Tibial nerve (tissue), 4 donors: ENCODE measurements at regions not wholly inside any gene's neighbourhood (a gene's known extent, or its start where the extent isn't known, plus 50 kb on each side); places are given as distances from the start of the nearest gene placed in this dataset.

ENCODE experiments used
- EP300 ChIP-seq, 2 donors: sonication (generic); formaldehyde crosslinking; IDR thresholded peaks; one replicate each; pipeline ENCODE4 v1.6.1; 2017; ENCODE audit warnings: antibody characterized with exemption in 2 of 2, mild to moderate bottlenecking in 1 of 2
- POLR2A ChIP-seq, 2 donors: fragments of 450-650 bp; IDR thresholded peaks; one replicate each; pipeline ENCODE4 v1.6.1; 2017; ENCODE audit warnings: antibody characterized with exemption in 2 of 2, mild to moderate bottlenecking in 2 of 2, moderate library complexity in 2 of 2
- TF ChIP-seq, protein P1 (sequence below), 5 experiments: fragments of 200-600 bp in 3 of 5; fragments of 450-650 bp in 2 of 5; sonication (generic) in 3 of 5; IDR thresholded peaks; one replicate each; pipeline ENCODE4 v1.5.1; 2016 to 2019; ENCODE audit warnings: antibody characterized with exemption in 5 of 5, mild to moderate bottlenecking in 3 of 5, moderate library complexity in 2 of 5

GRCh38 chr2:9708683-9709538 lies 78.1 kb upstream of the YWHAQ start:
- TF ChIP-seq, protein P1, sequence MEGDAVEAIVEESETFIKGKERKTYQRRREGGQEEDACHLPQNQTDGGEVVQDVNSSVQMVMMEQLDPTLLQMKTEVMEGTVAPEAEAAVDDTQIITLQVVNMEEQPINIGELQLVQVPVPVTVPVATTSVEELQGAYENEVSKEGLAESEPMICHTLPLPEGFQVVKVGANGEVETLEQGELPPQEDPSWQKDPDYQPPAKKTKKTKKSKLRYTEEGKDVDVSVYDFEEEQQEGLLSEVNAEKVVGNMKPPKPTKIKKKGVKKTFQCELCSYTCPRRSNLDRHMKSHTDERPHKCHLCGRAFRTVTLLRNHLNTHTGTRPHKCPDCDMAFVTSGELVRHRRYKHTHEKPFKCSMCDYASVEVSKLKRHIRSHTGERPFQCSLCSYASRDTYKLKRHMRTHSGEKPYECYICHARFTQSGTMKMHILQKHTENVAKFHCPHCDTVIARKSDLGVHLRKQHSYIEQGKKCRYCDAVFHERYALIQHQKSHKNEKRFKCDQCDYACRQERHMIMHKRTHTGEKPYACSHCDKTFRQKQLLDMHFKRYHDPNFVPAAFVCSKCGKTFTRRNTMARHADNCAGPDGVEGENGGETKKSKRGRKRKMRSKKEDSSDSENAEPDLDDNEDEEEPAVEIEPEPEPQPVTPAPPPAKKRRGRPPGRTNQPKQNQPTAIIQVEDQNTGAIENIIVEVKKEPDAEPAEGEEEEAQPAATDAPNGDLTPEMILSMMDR (IDR thresholded peaks at IDR 0.05), result no peak
- TF ChIP-seq EP300 (IDR thresholded peaks at IDR 0.05), result no peak
- TF ChIP-seq POLR2A (IDR thresholded peaks at IDR 0.05), result no peak
